ENCODE measurements at regions not wholly inside any gene's neighbourhood (a gene's known extent, or its start where the extent isn't known, plus 50 kb on each side); places are given as distances from the start of the nearest gene placed in this dataset.

GRCh38 chr15:92714477-92715401 is 59.2 kb upstream of the FAM174B start:
- TF ChIP-seq, protein P1, sequence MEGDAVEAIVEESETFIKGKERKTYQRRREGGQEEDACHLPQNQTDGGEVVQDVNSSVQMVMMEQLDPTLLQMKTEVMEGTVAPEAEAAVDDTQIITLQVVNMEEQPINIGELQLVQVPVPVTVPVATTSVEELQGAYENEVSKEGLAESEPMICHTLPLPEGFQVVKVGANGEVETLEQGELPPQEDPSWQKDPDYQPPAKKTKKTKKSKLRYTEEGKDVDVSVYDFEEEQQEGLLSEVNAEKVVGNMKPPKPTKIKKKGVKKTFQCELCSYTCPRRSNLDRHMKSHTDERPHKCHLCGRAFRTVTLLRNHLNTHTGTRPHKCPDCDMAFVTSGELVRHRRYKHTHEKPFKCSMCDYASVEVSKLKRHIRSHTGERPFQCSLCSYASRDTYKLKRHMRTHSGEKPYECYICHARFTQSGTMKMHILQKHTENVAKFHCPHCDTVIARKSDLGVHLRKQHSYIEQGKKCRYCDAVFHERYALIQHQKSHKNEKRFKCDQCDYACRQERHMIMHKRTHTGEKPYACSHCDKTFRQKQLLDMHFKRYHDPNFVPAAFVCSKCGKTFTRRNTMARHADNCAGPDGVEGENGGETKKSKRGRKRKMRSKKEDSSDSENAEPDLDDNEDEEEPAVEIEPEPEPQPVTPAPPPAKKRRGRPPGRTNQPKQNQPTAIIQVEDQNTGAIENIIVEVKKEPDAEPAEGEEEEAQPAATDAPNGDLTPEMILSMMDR (conservative IDR thresholded peaks at IDR 0.05; ENCODE audit: low read length) = peak; percentile 82
- no peak for TF ChIP-seq EZH2phosphoT487 (IDR thresholded peaks at IDR 0.05; ENCODE audit: borderline replicate concordance)

Data from Loucy (cell line).